A549 (cell line): ENCODE measurements at regions not wholly inside any gene's neighbourhood (a gene's known extent, or its start where the extent isn't known, plus 50 kb on each side); places are given as distances from the start of the nearest gene placed in this dataset.

Experiments used
- ATAC-seq, 2 experiments: fragments of 200-7000 bp in 1 of 2; fragments of >200 bp in 1 of 2; cut with Nextera tagmentation in 1 of 2; cut with Tn5 transposase in 1 of 2; 3 replicates each; pipeline versions ENCODE4 v1.8.0 to v1.9.1; 2018 to 2020; ENCODE audit warnings: mild to moderate bottlenecking in 1 of 2, moderate library complexity in 1 of 2
- CTCF ChIA-PET: fragments of 300-600 bp; sonication (Branson Sonifier 250); formaldehyde crosslinking; extraction: SDS; loops from one replicate; lab custom pipeline; 2021; ENCODE audit warnings: antibody characterized with exemption, inconsistent platforms; lab: Yijun Ruan, JAX
- POLR2A ChIA-PET: fragments of 350-600 bp; formaldehyde crosslinking; extraction: SDS; loops from one replicate; lab custom pipeline; 2021; ENCODE audit warnings: antibody characterized with exemption, inconsistent platforms; lab: Yijun Ruan, JAX
- DNase-seq, 2 experiments: peaks; one replicate each; pipeline versions ENCODE4 v3.0.0 to v3.0.0-alpha.2; 2011 to 2016; ENCODE audit warnings: low read depth in 1 of 2, low spot score in 1 of 2
- FAIRE-seq: peaks from 2 replicates; lab custom pipeline; 2011; peaks lifted over from hg19 to GRCh38; lab: Jason Lieb, UNC
- H3K27ac ChIP-seq, 2 experiments: fragments of >200 bp; sonication (Bioruptor Twin); formaldehyde crosslinking; 3 replicates each; pipeline ENCODE4 v1.5.1; 2016 to 2017
- H3K4me1 ChIP-seq: fragments of >200 bp; sonication (Bioruptor Twin); formaldehyde crosslinking; 3 replicates; pipeline ENCODE4 v1.6.1; 2016
- H3K4me2 ChIP-seq: fragments of >200 bp; sonication (Bioruptor Twin); formaldehyde crosslinking; 3 replicates; pipeline ENCODE4 v1.6.1; 2016
- H3K4me3 ChIP-seq: fragments of >200 bp; sonication (Bioruptor Twin); formaldehyde crosslinking; 3 replicates; pipeline ENCODE4 v1.5.1; 2016
- H3K9me3 ChIP-seq: fragments of >200 bp; sonication (Bioruptor Twin); formaldehyde crosslinking; 3 replicates; pipeline ENCODE4 v1.6.1; 2016
- CEBPB ChIP-seq, 2 experiments: fragments of >200 bp in 1 of 2; sonication (Bioruptor Twin) in 1 of 2; formaldehyde crosslinking in 1 of 2; IDR thresholded peaks; 2 replicates each; pipeline ENCODE4 v1.6.1; 2012 to 2016
- CHD2 ChIP-seq: fragments of 150-350 bp; IDR thresholded peaks from 2 replicates; pipeline ENCODE4 v1.6.1; 2014; ENCODE audit warnings: low read length; ENCODE audit not compliant: partially characterized antibody
- CHD4 ChIP-seq: fragments of 200-600 bp; sonication (generic); IDR thresholded peaks from 2 replicates; pipeline ENCODE4 v1.6.1; 2016; ENCODE audit warnings: antibody characterized with exemption, mild to moderate bottlenecking, borderline replicate concordance
- FOSB ChIP-seq: fragments of 250-450 bp; sonication (Bioruptor Pico); IDR thresholded peaks from 2 replicates; pipeline ENCODE4 v1.5.0; 2020; ENCODE audit warnings: mild to moderate bottlenecking, moderate library complexity
- FOXS1 ChIP-seq: fragments of 250-450 bp; sonication (Bioruptor Pico); IDR thresholded peaks from 2 replicates; pipeline ENCODE4 v1.5.0; 2020; ENCODE audit warnings: mild to moderate bottlenecking, moderate library complexity
- HEYL ChIP-seq: fragments of 250-450 bp; sonication (Bioruptor Pico); IDR thresholded peaks from 2 replicates; pipeline ENCODE4 v1.8.0; 2021; ENCODE audit warnings: mild to moderate bottlenecking, moderate library complexity
- HOXA7 ChIP-seq: fragments of 250-450 bp; sonication (Bioruptor Pico); IDR thresholded peaks from 2 replicates; pipeline ENCODE4 v1.5.0; 2020; ENCODE audit warnings: mild to moderate bottlenecking, moderate library complexity
- HOXB5 ChIP-seq: fragments of 250-450 bp; sonication (Bioruptor Pico); IDR thresholded peaks from 2 replicates; pipeline ENCODE4 v1.5.0; 2020; ENCODE audit warnings: mild to moderate bottlenecking, moderate library complexity
- JUNB ChIP-seq: fragments of >200 bp; sonication (Bioruptor Twin); formaldehyde crosslinking; IDR thresholded peaks from 2 replicates; pipeline ENCODE4 v1.6.1; 2016
- KDM1A ChIP-seq: fragments of 200-600 bp; sonication (generic); IDR thresholded peaks from 2 replicates; pipeline ENCODE4 v1.6.1; 2016; ENCODE audit warnings: low read depth, mild to moderate bottlenecking
- KDM5A ChIP-seq: fragments of 200-600 bp; sonication (generic); IDR thresholded peaks from 2 replicates; pipeline ENCODE4 v1.6.1; 2016; ENCODE audit warnings: antibody characterized with exemption, mild to moderate bottlenecking
- MAZ ChIP-seq: fragments of 150-350 bp; IDR thresholded peaks from 2 replicates; pipeline ENCODE4 v1.6.1; 2014; ENCODE audit warnings: antibody characterized with exemption, low read depth, low read length, borderline replicate concordance
- MYC ChIP-seq: IDR thresholded peaks from 2 replicates; pipeline ENCODE4 v1.6.1; 2012; ENCODE audit warnings: mild to moderate bottlenecking, inconsistent platforms, low read length, improper control_type of control experiment, borderline replicate concordance
- NPAS2 ChIP-seq: fragments of 250-450 bp; sonication (Bioruptor Pico); IDR thresholded peaks from 2 replicates; pipeline ENCODE4 v1.8.0; 2022; ENCODE audit warnings: mild to moderate bottlenecking, moderate library complexity, borderline replicate concordance
- NR3C1 ChIP-seq: fragments of >200 bp; sonication (Bioruptor Twin); formaldehyde crosslinking; IDR thresholded peaks from 3 replicates; pipeline ENCODE4 v1.6.1; 2017
- POLR2A ChIP-seq: IDR thresholded peaks from 2 replicates; pipeline ENCODE4 v1.6.1; 2012; ENCODE audit warnings: mild to moderate bottlenecking, low read length
- RAD21 ChIP-seq, 2 experiments: fragments of >200 bp in 1 of 2; sonication (Bioruptor Twin) in 1 of 2; formaldehyde crosslinking in 1 of 2; IDR thresholded peaks in 1 of 2; conservative IDR thresholded peaks in 1 of 2; 2 replicates in 1 of 2; 3 replicates in 1 of 2; pipeline ENCODE4 v1.6.1; 2012 to 2018; ENCODE audit warnings: inconsistent platforms in 1 of 2
- RCOR1 ChIP-seq: fragments of 150-350 bp; IDR thresholded peaks from 2 replicates; pipeline ENCODE4 v1.6.1; 2014; ENCODE audit warnings: antibody characterized with exemption, low read length, low read depth
- RFX5 ChIP-seq: fragments of 450-650 bp; IDR thresholded peaks from 2 replicates; pipeline ENCODE4 v1.7.1; 2014; ENCODE audit warnings: antibody characterized with exemption, mild to moderate bottlenecking, moderate library complexity
- RNF2 ChIP-seq: fragments of 200-600 bp; sonication (generic); IDR thresholded peaks from 2 replicates; pipeline ENCODE4 v1.6.1; 2016; ENCODE audit warnings: low read depth, mild to moderate bottlenecking, antibody characterized with exemption, moderate library complexity, borderline replicate concordance
- SREBF2 ChIP-seq: fragments of 450-650 bp; IDR thresholded peaks from 2 replicates; pipeline ENCODE4 v1.6.1; 2014; ENCODE audit warnings: mild to moderate bottlenecking, moderate library complexity
- TP53 ChIP-seq: fragments of 250-450 bp; sonication (Bioruptor Pico); IDR thresholded peaks from 2 replicates; pipeline ENCODE4 v1.5.0; 2021; ENCODE audit warnings: mild to moderate bottlenecking, moderate library complexity
- ZFP36 ChIP-seq: fragments of 450-650 bp; IDR thresholded peaks from 2 replicates; pipeline ENCODE4 v1.6.1; 2014; ENCODE audit warnings: borderline replicate concordance; ENCODE audit not compliant: partially characterized antibody
- WGBS: methylation state at CpG from one replicate; pipeline ENCODE4 v1.1.6; 2017; ENCODE audit errors: missing lambda C conversion rate; 5-methylcytosine and 5-hydroxymethylcytosine counted together
- TF ChIP-seq, protein P1 (sequence below): fragments of >200 bp; sonication (Bioruptor Twin); formaldehyde crosslinking; IDR thresholded peaks from 2 replicates; pipeline ENCODE4 v1.6.1; 2016
- TF ChIP-seq, protein P2 (sequence below): fragments of 250-450 bp; sonication (Bioruptor Pico); IDR thresholded peaks from 2 replicates; pipeline ENCODE4 v1.5.0; 2021; ENCODE audit warnings: mild to moderate bottlenecking, moderate library complexity, borderline replicate concordance
- TF ChIP-seq, protein P3 (sequence below): fragments of >200 bp; sonication (Bioruptor Twin); formaldehyde crosslinking; IDR thresholded peaks from 3 replicates; pipeline ENCODE4 v1.6.1; 2016
- TF ChIP-seq, protein P4 (sequence below): IDR thresholded peaks from 2 replicates; pipeline ENCODE4 v1.6.1; 2012

DNA sequence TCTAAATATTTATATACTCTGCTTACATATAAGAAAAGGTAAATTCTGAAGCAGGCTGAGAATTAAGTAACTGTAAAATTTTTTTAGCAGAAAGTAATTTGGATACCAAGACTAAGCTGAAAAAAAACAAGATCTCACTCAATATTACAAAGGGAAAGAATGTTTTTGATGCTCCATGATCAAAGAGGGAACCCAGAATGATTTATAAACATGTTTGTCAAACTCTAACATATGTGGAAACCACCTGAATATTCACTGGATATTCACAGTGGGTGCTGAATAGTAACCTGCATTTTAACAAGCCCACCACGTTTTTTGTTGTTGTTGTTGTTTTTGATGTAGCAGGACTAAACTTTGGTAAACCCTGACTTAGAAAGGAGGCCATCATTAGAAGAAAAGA, 324.9 kb upstream of the GATB start:
- WGBS, result 0% methylated on average over 1 of the region's 1 CpG
- FAIRE-seq, result no peak
- Histone ChIP-seq H3K4me3 (no peak overlapping the region), H3K4me1 (no peaks in the 10 kb centered on the region), H3K27ac (no peak overlapping the region)
- DNase-seq, result no peak
- TF ChIP-seq JUNB, result no peak
- TF ChIP-seq CEBPB (IDR thresholded peaks at IDR 0.05), result no peak
- TF ChIP-seq HOXB5, result no peak
- TF ChIP-seq SREBF2, result no peak
- no peak for TF ChIP-seq HEYL (CRISPR knock-in tag)
- TF ChIP-seq, protein P1, sequence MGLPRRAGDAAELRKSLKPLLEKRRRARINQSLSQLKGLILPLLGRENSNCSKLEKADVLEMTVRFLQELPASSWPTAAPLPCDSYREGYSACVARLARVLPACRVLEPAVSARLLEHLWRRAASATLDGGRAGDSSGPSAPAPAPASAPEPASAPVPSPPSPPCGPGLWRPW, result no peak
- no peak for TF ChIP-seq POLR2A
- TF ChIP-seq, protein P2, sequence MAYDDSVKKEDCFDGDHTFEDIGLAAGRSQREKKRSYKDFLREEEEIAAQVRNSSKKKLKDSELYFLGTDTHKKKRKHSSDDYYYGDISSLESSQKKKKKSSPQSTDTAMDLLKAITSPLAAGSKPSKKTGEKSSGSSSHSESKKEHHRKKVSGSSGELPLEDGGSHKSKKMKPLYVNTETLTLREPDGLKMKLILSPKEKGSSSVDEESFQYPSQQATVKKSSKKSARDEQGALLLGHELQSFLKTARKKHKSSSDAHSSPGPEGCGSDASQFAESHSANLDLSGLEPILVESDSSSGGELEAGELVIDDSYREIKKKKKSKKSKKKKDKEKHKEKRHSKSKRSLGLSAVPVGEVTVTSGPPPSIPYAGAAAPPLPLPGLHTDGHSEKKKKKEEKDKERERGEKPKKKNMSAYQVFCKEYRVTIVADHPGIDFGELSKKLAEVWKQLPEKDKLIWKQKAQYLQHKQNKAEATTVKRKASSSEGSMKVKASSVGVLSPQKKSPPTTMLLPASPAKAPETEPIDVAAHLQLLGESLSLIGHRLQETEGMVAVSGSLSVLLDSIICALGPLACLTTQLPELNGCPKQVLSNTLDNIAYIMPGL, result no peak
- no peak for TF ChIP-seq RNF2
- TF ChIP-seq HOXA7, result no peak
- TF ChIP-seq NPAS2 (CRISPR knock-in tag), result no peak
- TF ChIP-seq RAD21 (conservative IDR thresholded peaks at IDR 0.05 in 1 of 2, IDR thresholded peaks at IDR 0.05 in 1 of 2), result no peak
- no peak for TF ChIP-seq ZFP36
- TF ChIP-seq, all 56 proteins: peak for 0
- ChIA-PET POLR2A (no interaction called here), CTCF (no interaction called here)
- no peaks in the 10 kb centered on the region for H3K9me3 ChIP-seq
- ATAC-seq, result no peak
- H3K4me2 ChIP-seq, result no peak overlapping the region

DNA sequence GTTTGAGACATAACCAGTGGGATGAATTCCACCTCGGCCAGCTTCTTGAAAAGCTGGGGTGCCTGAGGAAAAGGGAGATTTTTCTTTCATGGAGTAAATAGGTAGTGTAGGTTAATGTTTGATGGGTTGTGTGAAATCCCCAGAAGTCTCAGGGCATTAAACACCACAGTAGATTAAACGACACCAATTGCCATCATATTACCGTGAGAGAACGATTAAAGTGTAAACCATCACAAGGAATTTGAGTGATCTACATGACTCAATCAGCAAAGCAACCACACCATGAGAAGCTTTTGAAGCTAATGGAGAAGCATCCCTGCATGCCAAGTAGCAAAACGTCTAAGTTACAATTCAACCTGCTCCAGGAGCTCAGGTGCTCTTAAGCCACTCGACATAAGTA, 322.5 kb upstream of the GATB start:
- 25% methylated on average over 6 of the region's 6 CpGs for WGBS
- no peaks in the 10 kb centered on the region for H3K9me3 ChIP-seq
- H3K4me2 ChIP-seq, result no peak overlapping the region
- no peak for DNase-seq
- no peak for FAIRE-seq
- no peaks in the 10 kb centered on the region for H3K4me1 ChIP-seq
- ChIA-PET POLR2A (no interaction called here), CTCF (interaction anchor here (1.6 kb wide), 1 partner anchor 19 kb away, joined by 3 read pairs; no protein-coding TSS in a partner anchor)
- no peak for ATAC-seq
- TF ChIP-seq RNF2, result no peak
- no peak for TF ChIP-seq FOXS1 (CRISPR knock-in tag)
- no peak for TF ChIP-seq MYC
- TF ChIP-seq NR3C1, result no peak
- TF ChIP-seq, protein P3, sequence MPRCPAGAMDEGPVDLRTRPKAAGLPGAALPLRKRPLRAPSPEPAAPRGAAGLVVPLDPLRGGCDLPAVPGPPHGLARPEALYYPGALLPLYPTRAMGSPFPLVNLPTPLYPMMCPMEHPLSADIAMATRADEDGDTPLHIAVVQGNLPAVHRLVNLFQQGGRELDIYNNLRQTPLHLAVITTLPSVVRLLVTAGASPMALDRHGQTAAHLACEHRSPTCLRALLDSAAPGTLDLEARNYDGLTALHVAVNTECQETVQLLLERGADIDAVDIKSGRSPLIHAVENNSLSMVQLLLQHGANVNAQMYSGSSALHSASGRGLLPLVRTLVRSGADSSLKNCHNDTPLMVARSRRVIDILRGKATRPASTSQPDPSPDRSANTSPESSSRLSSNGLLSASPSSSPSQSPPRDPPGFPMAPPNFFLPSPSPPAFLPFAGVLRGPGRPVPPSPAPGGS, result no peak
- no peak for TF ChIP-seq HOXA7
- TF ChIP-seq RAD21 (conservative IDR thresholded peaks at IDR 0.05 in 1 of 2, IDR thresholded peaks at IDR 0.05 in 1 of 2), result no peak
- no peak for TF ChIP-seq MAZ
- TF ChIP-seq RCOR1, result no peak
- TF ChIP-seq TP53 (CRISPR knock-in tag), result no peak
- no peak for TF ChIP-seq FOSB (CRISPR knock-in tag)
- no peak for TF ChIP-seq CHD4
- TF ChIP-seq KDM5A, result no peak
- TF ChIP-seq RFX5, result no peak
- no peak for TF ChIP-seq NPAS2 (CRISPR knock-in tag)
- TF ChIP-seq HOXB5, result no peak
- no peak for TF ChIP-seq CHD2
- no peak for TF ChIP-seq KDM1A
- TF ChIP-seq, protein P4, sequence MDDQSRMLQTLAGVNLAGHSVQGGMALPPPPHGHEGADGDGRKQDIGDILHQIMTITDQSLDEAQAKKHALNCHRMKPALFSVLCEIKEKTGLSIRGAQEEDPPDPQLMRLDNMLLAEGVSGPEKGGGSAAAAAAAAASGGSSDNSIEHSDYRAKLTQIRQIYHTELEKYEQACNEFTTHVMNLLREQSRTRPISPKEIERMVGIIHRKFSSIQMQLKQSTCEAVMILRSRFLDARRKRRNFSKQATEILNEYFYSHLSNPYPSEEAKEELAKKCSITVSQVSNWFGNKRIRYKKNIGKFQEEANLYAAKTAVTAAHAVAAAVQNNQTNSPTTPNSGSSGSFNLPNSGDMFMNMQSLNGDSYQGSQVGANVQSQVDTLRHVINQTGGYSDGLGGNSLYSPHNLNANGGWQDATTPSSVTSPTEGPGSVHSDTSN, result no peak
- no peak overlapping the region for H3K27ac ChIP-seq
- no peak overlapping the region for H3K4me3 ChIP-seq
